ENCODE measurements at regions not wholly inside any gene's neighbourhood (a gene's known extent, or its start where the extent isn't known, plus 50 kb on each side); places are given as distances from the start of the nearest gene placed in this dataset.

DNA sequence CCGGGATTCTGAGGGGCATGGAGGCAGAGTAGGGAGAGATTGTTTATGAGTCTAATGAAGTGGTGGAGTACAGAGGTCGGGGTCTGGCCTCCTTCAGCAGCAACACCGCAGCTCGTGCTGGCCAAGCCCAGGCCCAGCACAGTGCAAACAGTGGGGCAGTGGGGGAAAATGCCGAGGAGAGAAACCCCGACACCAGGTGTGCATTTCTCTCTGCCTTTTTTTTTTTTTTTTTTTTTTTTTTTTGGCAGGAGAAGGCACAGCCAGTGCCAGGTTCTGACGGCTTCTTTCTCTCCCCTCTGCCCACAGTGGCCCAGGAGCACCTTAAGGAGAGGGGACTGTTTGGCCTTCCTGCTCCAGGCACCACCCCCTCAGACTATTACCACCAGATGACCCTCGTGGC is 219.3 kb downstream of the GLI2 start:
- TF ChIP-seq, protein P1, sequence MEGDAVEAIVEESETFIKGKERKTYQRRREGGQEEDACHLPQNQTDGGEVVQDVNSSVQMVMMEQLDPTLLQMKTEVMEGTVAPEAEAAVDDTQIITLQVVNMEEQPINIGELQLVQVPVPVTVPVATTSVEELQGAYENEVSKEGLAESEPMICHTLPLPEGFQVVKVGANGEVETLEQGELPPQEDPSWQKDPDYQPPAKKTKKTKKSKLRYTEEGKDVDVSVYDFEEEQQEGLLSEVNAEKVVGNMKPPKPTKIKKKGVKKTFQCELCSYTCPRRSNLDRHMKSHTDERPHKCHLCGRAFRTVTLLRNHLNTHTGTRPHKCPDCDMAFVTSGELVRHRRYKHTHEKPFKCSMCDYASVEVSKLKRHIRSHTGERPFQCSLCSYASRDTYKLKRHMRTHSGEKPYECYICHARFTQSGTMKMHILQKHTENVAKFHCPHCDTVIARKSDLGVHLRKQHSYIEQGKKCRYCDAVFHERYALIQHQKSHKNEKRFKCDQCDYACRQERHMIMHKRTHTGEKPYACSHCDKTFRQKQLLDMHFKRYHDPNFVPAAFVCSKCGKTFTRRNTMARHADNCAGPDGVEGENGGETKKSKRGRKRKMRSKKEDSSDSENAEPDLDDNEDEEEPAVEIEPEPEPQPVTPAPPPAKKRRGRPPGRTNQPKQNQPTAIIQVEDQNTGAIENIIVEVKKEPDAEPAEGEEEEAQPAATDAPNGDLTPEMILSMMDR (IDR thresholded peaks at IDR 0.05; ENCODE audit: insufficient read depth, low read depth, low read length), result no peak
- no peak for TF ChIP-seq EZH2 (IDR thresholded peaks at IDR 0.05; ENCODE audit: insufficient read depth, low read length)
